Stomach (tissue), 4 donors: ENCODE measurements at regions not wholly inside any gene's neighbourhood (a gene's known extent, or its start where the extent isn't known, plus 50 kb on each side); places are given as distances from the start of the nearest gene placed in this dataset.
"Not testable (repeated sequence)": the region's sequence is repeated elsewhere in the genome, so short reads cannot be mapped to it uniquely, and the experiment has no call there.

ENCODE experiments used
- CTCF ChIP-seq, 7 experiments: fragments of 450-650 bp in 4 of 7; fragments of 200-600 bp in 3 of 7; sonication (generic) in 3 of 7; IDR thresholded peaks; one replicate each; pipeline ENCODE4 v1.5.1; 2016 to 2019; ENCODE audit warnings: antibody characterized with exemption in 7 of 7, control low read depth in 2 of 7, mild to moderate bottlenecking in 1 of 7
- EP300 ChIP-seq: sonication (generic); formaldehyde crosslinking; IDR thresholded peaks from one replicate; pipeline ENCODE4 v1.6.1; 2017; ENCODE audit warnings: antibody characterized with exemption
- POLR2A ChIP-seq, 4 donors: fragments of 450-650 bp; IDR thresholded peaks; one replicate each; pipeline ENCODE4 v1.6.1; 2016; ENCODE audit warnings: antibody characterized with exemption in 4 of 4, control low read depth in 2 of 4, mild to moderate bottlenecking in 1 of 4, moderate library complexity in 1 of 4
- POLR2AphosphoS5 ChIP-seq, 3 donors: sonication (generic); formaldehyde crosslinking; IDR thresholded peaks; one replicate each; pipeline ENCODE4 v1.6.1; 2016; ENCODE audit warnings: antibody characterized with exemption in 3 of 3

- not testable (repeated sequence) for TF ChIP-seq CTCF (IDR thresholded peaks at IDR 0.05); EP300; POLR2A (IDR thresholded peaks at IDR 0.05); POLR2AphosphoS5 (IDR thresholded peaks at IDR 0.05)
Measured at GRCh38 chr22:10687256-10687655, 4840.7 kb upstream of the OR11H1 start.
